Left cardiac atrium (tissue), 4 donors: ENCODE measurements at regions not wholly inside any gene's neighbourhood (a gene's known extent, or its start where the extent isn't known, plus 50 kb on each side); places are given as distances from the start of the nearest gene placed in this dataset.
"Not testable (repeated sequence)": the region's sequence is repeated elsewhere in the genome, so short reads cannot be mapped to it uniquely, and the experiment has no call there.

Source experiments
- ATAC-seq, 2 donors: fragments of 200-7000 bp; cut with Tn5 transposase; one replicate each; pipeline ENCODE4 v1.9.1; 2020; ENCODE audit warnings: mild to moderate bottlenecking in 2 of 2, moderate library complexity in 2 of 2
- DNase-seq: peaks from one replicate; pipeline ENCODE4 v3.0.0-alpha.2; 2020
- intact Hi-C, 2 donors: fragments of 100-400 bp; cut with DNase I; formaldehyde crosslinking; loops; one replicate each; pipeline versions ENCODE4 v1.14.1 to v1.15.1; 2022 to 2023
- donor health status: DM: no; HTN: yes; CAD: no.
- donor health status: DM: no; HTN: yes; CAD: no; lungs with severe emphysema.
- donor health status: DM: yes; HTN: yes; CAD: no.
- donor health status: Dilated cardiomyopathy.

DNA sequence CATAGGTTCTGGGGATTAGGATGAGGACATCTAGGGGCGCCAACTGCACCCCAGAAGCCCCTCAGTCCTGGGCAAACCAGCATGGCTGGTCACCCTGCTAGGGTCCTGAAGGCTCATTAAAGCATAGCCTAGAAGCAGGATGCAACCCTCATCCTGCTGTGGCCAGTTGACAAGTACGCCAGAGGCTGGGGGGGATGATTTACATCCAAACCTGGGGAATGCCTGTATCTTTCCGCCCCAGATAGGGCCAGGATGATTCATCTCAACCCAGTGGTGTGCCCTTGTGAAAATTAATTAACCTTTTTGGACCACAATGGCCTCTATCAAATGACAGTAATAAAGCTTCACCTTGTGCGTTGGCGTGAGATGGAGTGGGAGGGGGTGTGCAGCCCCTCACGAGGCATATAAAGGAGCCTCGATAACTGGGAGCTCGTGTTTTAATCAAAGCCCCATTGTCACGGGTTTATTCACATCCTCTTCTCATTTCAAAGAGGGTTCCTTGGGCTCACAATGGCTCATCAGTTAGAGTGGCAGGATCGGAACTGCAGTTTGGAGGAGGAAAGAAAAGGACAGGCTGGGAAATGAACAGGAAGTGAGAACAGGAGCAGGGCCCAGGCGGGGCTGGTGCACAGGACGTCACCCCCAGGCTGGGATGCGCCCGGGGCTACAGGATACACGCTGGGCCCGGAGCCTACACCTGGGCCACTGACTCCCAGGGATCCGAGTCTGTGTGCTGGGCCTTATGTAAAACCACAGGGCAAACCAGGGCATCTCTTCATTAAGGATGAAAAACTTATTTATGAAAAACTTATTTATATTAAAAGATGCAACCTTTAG lies 121.8 kb upstream of the PHACTR3 start:
- no peak for ATAC-seq
- DNase-seq: no peak
- intact Hi-C loops: no loop called here

DNA sequence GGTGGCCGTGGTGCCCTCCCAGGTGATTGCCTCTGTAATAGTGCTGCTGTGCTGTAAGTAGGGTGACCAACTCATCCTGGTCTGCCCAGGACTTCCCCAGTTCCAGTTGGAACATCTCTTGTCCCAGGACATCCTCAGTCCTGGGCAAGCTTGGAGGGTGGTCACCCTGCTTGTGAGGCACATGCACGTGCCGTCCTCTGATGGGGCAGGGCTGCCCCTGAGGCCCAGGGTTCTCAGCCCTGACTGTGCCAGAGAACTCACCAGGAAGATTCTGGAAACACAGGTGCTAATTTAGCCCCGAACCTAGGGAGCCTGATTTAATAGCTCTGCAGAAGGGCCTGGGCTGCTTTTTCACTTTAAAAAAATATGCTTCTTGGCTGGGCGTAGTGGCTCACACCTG lies 120.9 kb upstream of the PHACTR3 start:
- intact Hi-C loops: no loop called here
- DNase-seq (no peak), ATAC-seq (no peak)

DNA sequence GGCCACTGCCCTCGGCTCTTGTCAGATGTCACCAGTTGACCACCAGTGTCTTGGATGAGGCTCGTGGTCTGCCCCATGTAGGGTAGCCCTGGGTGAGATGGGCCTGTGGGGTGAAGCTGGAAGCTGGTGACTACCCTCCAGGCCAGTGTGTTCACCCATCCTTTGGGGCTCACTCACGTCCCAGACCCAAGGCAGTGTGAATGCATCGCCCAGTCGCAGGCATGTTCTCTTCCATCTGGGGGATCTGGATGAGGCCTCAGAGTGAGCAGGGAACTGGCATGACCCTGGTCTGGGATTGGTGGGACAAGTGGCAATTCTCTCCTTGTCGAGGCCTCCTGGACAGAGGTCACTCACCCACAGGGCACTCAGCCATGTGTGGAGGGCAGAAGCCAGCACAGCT lies 120.1 kb upstream of the PHACTR3 start:
- intact Hi-C loops: no loop called here
- DNase-seq: no peak
- no peak for ATAC-seq

DNA sequence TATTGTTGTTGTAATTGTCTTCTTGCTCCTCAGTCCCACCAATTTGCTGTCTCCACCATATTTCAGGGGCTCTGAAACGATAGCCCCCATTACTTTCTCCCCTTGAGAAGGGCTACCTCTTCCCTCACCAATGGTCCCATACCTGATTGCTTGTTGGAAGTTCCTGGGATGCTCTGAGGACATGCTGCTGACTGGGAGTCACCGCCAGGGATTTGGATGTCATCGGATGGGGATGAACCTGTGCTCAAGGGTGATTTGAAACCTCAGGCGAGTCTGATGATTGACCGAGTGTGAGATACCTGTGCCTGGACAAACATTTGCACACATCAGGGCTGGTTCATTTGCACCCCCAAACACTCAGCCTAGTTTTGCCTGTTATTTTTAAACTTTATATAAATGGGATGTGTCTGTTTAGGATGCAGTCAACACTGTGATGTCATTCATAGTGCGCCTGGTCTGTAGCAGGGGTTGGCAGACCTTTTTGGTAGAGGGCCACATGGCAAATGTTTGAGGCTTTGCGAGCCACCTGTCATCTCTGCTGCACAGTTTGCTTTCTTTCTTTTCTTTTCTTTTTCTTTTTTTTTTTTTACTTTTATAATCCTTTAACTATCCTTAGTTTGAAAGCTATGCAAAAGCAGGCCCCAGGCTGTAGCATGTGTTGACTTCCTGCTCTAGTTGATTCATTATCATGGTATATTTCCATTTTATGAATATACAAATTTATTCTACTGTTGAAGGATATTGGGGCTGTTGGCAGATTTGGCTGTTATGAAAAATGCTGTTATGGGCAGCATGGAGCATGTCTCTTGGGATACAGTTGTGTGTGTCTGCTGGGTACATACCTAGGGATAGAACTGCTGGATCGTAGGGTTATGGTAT lies 118.5 kb upstream of the PHACTR3 start:
- ATAC-seq (no peak), DNase-seq (no peak)
- intact Hi-C loops: no loop called here

DNA sequence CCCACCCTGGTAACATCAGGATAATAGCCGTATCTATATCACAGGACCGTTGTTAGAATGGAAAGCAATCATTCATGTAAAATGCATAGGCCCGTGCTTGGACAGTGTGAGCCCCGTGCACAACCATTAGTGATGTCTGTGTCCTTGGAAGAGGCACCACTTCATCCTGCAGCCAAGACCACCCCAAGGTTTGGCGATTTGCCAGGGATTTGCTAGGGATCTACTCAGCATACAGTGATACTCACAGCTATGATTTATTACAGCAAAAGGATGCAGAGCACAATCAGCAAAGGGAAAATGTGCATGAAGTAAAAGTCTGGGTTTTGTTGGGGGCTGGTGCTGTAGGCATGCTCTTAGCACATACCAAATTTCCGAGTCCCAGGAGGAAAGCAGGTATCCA lies 115.9 kb upstream of the PHACTR3 start:
- DNase-seq, ATAC-seq, intact Hi-C loops: not testable (repeated sequence)

DNA sequence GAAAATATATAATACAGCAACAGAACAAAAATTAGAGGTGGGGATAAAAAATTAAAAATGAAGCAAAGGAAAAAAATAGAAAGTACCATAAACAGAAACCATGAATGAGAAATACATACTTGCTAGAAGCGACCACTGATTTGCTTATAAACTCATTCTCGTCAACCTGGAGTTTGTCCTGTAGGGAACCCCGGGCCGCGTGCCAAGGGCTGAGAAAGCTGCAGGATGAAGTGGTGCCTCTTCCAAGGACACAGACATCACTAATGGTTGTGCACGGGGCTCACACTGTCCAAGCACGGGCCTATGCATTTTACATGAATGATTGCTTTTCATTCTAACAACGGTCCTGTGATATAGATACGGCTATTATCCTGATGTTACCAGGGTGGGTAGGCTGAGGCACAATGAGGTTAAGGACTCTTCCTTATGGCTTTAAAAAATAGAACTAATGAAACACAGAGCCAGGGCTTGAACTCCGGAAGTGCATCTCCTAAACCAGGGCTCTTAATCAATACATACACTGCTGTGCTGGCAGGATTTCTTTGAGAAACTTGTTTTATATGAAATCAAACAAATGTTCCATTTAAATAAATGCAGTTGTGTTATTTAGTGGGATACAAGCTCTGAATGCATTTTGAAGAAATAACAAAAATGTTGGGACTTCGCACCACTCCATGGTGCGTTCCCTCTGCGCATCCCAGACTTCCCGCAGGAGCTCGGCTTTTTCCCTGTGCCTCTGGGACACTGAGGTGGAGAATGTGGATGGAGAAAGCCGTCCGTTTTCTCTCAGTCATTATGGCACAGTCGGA lies 113.9 kb upstream of the PHACTR3 start:
- ATAC-seq, intact Hi-C loops, DNase-seq: not testable (repeated sequence)

DNA sequence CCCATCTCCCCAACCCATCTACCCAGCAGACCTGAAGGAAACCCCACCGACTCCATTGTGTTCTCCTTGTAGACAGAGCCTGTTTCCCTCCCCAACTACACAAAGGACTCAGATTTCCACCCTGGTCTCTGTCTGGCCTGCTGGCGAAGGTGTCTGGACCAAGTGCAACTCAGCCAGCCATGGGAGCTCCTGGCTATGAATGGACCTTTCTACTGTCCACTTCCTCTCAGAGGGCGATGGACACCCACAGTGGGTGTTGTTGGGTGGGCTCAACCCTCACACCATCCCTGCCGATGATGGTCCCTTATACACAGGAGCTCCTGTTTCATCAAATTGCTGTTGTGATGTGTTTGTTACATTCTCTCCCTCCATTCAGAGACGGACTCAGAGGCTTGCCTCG lies 112.5 kb upstream of the PHACTR3 start:
- ATAC-seq (no peak), DNase-seq (no peak)
- intact Hi-C loops: no loop called here

DNA sequence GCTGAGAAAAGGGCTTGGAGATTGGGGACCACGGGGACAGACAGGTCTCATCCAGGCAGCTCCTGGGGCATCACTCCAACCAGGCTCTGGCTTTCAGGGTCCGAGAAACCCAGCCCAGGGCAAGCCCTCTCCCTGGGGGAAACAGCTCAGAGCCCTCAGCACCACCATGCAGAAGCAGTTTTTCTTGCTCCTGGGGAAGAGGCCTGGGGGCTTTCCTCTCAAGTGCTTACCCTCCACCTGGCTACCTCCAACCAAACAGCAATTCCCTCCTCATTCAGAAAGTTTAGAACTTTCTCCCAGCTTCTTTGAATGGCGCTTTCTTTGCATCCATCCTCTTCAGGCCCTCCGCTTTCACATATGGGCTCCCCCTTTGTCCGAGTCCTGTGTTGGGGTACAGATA lies 110.4 kb upstream of the PHACTR3 start:
- no peak for ATAC-seq
- DNase-seq: no peak
- intact Hi-C loops: no loop called here

DNA sequence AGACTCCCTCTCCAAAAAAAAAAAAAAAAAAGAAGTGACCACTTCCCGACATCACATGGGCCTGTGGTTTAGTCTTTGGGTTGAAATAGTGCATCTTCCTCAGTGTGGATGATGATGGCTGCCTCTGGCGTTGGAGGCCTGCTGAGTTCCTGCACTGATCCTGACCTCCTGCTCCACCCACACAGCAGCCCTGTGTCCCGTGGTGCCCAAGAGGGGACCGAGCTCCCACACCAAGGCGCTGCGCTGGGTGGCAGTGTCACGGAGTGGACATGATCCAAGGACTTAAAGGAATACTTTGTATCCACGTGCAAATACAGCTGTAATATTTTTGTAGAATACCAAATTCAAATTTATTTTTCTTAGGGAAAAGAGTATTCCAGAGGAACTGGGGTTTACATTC lies 109.2 kb upstream of the PHACTR3 start:
- ATAC-seq: no peak
- no peak for DNase-seq
- intact Hi-C loops: loop anchor here in 1 of 2 donors (5.0 kb wide), 1 partner anchor 628 kb away; no protein-coding TSS in a partner anchor

DNA sequence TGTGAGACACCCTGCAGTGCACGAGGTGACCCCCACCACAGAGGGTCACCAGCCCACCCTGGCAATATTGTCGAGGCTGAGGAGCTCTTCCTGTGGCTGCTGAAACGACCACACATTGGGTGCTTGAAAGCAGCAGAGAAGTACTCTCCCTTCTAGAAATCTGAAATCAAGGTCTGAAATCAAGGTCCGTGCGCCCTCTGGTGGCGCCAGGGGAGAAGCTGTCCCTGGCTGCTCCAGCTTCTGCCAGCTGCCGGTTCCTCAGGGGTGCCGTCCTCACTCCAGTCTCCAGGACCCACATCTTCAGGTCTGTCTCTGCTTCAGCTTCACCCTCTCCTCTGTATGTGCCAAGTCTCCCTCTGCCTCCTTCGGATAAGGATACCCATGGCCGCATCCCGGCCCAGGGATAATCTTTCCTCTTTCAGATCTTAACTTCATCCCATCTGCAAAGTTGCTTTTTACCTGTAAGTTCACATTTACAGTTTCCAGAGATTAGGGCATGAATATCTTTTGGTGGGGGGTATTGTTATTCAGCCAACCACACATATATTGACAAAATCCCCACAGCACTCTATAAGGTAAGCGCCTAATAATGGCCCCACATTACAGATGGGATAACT lies 108.3 kb upstream of the PHACTR3 start:
- ATAC-seq (peak; percentile 57 to 72), DNase-seq (peak; percentile 68)
- intact Hi-C loops: loop anchor here in 1 of 2 donors (5.0 kb wide), 1 partner anchor 629 kb away; no protein-coding TSS in a partner anchor

DNA sequence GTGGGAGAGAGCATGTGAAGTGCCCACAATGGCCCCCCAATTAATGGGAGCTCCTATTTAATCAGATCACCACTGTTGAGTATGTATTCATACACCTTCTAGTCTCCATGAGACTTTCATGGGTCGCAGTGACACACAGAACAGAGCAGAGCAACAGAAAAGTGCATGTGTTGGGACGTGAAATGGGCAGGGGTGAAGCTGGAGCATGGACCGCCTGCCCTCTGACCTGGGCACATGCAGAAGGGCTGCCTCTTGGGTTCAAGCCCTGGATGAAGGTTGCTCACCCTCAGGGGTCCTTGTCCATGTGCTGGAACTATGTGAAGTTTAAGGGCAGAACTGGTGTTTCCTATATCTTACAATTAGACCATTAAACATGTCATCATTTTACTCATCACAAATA lies 106.0 kb upstream of the PHACTR3 start:
- intact Hi-C loops: loop anchor here in 1 of 2 donors (5.0 kb wide), 1 partner anchor 631 kb away; no protein-coding TSS in a partner anchor
- ATAC-seq (no peak), DNase-seq (no peak)

DNA sequence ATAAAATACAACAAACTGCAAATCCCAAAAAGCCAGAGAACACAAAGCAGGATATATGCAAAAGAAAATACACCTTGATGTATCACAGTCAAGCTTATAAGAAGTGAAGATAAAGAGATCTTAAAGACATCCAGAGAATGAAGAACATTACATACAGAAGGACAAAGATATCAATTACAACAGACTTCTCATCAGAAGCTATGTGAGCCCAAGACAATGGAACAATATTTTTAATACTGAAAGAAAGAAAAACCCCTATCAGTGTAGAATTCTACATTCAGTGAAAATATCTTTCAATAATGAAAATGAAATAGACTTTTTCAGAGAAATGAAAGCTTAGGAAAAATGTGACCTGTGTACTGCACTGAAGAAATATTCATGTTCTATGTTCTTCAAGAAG lies 104.5 kb upstream of the PHACTR3 start:
- DNase-seq: no peak
- intact Hi-C loops: loop anchor here in 1 of 2 donors (5.0 kb wide), 1 partner anchor 633 kb away; no protein-coding TSS in a partner anchor

DNA sequence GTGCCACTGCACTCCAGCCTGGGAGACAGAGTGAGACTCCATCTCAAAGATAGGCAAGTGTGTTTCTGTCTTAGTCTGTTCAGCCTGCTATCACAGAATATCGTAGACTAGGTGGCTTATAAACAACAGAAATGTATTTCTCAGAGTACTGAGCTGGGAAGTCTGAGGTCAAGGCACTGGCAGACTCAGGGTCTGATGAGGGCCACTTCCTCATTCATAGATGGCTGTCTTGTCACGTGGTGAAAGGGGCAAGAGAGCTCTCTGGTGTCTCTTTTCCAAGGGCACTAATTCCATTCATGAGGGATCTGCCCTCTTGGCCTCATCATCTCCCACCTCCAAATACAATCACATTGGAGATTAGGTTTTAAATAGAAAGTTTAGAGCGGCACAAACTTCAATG lies 95.6 kb upstream of the PHACTR3 start:
- DNase-seq (no peak), ATAC-seq (no peak)
- intact Hi-C loops: no loop called here

More for the DNA sequence above, 104.5 kb upstream of the PHACTR3 start:
- ATAC-seq: no peak

DNA sequence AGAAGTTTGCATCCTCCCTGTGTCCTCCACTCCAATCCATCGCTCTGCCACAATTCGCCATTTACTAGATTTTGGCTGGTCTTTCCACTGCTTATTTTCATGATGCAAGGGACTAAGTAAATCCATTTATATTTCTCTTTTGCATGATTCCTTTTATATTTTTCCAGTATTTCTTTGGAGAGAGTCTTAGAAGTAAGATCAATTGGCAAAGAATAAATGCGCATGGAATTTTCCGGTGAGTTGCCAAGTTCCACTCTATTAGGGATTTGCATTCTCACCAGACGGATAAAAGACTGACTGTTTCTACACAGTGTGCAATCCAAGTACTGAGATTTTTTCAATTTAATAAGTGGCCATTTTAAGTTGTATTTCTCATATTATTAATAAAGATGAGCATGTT lies 91.7 kb upstream of the PHACTR3 start:
- DNase-seq (no peak), ATAC-seq (no peak)
- intact Hi-C loops: no loop called here

DNA sequence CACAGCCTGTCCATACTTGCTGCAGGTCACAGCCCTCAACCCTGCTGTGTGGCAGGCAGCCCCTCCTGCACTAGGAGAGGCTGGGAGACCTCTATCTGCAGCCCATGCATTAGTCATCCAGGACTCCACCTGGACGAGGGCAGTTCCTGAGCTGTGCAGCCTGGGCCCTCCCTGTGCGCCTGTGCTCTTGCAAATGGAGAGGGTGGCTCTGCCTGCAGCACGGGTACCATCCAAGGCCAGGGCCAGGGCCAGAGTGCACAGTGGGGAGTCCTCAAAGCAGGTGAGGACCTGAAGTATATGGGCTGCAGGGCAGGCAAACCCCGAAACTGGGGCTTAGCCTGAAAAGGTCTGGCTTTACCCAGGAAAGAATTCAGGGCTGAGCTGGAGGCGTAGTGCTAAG lies 89.8 kb upstream of the PHACTR3 start:
- intact Hi-C loops: no loop called here
- no peak for ATAC-seq
- DNase-seq: no peak

DNA sequence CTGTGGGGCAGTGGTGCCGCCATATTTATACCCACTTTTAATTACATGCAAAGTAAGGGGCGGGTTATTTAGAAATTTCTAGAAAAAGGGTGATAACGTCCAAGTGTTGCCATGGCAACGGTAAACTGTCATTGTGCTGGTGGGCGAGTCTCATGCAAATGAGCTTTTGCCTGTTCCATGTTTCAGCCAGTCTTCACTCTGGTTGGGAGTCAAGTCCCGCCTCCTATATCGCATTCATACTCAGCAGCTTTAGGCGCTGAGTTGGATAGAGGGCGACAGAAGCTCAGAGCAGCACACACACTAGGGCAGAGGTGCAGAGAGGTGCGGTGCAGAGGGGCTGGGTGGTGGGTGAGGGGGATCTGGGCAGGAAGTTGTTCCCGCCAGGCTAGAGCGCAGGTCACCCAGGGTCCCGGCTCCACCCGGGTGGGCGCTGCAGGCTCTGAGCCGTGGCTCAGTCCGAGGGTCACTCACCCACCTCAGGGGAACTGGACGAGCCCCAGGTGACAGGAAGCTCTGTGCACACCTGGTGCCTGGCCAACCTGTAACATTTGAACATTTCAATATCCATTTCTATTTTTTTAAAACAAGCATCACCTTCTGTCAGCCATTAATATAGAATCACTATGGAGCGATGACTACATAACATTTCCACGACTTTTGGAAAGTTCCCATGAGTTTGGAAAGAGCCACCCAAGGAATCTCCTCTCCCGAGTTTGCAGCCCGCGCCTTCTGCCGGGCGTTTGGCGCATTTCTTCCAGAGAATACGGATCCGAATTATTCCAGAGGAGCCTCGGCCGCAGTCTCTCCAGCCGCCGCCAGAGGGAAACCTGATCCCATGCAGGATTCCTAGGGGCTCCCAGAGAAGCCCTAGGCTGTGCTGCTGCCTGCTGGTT lies 89.1 kb upstream of the PHACTR3 start:
- peak; percentile 87 to 91 for ATAC-seq
- peak; percentile 81 for DNase-seq
- intact Hi-C loops: no loop called here

DNA sequence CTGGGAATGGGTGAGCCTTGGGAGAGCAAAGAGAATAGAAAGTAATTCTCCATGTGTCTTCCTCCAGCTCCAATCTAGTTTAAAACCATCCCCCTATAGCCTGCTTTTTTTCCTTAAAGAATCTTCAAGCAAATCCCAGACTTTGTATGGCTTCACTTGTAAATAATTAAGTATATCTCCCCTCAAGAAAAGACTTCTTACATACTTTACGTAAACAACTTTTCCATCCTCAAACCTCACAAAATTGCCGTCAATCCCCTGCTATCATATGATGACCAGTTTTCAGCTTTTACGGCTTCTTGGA lies 88.5 kb upstream of the PHACTR3 start:
- intact Hi-C loops: no loop called here
- no peak for DNase-seq
- no peak for ATAC-seq
